ENCODE measurements at regions not wholly inside any gene's neighbourhood (a gene's known extent, or its start where the extent isn't known, plus 50 kb on each side); places are given as distances from the start of the nearest gene placed in this dataset.
"Not testable (repeated sequence)": the region's sequence is repeated elsewhere in the genome, so short reads cannot be mapped to it uniquely, and the experiment has no call there.

- DNase-seq (ENCODE audit: low spot score), result no peak
Measured at GRCh38 chr9:21598749-21599148, 116.6 kb upstream of the IFNE start.

GRCh38 chr9:21605489-21605931, 123.4 kb upstream of the IFNE start:
- DNase-seq (ENCODE audit: low spot score), result peak; percentile 69

- no peak for DNase-seq (ENCODE audit: low spot score)
Measured at GRCh38 chr9:21607576-21607975, 125.5 kb upstream of the IFNE start.

- DNase-seq (ENCODE audit: low spot score), result no peak
Measured at GRCh38 chr9:21608200-21608599, 126.1 kb upstream of the IFNE start.

- DNase-seq (ENCODE audit: low spot score), result no peak
Measured at GRCh38 chr9:21609506-21609905, 127.4 kb upstream of the IFNE start.

GRCh38 chr9:21611891-21612290, 129.8 kb upstream of the IFNE start:
- no peak for DNase-seq (ENCODE audit: low spot score)

GRCh38 chr9:21615018-21615417, 132.9 kb upstream of the IFNE start:
- no peak for DNase-seq (ENCODE audit: low spot score)

- DNase-seq (ENCODE audit: low spot score), result no peak
Measured at GRCh38 chr9:21615446-21615845, 133.3 kb upstream of the IFNE start.

- DNase-seq (ENCODE audit: low spot score), result peak; percentile 77
Measured at GRCh38 chr9:21616082-21616778, 134.1 kb upstream of the IFNE start.

GRCh38 chr9:21624675-21625644, 142.8 kb upstream of the IFNE start:
- DNase-seq (ENCODE audit: low spot score), result no peak

GRCh38 chr9:21626493-21626892, 144.4 kb upstream of the IFNE start:
- no peak for DNase-seq (ENCODE audit: low spot score)

GRCh38 chr9:21628954-21629353, 146.8 kb upstream of the IFNE start:
- not testable (repeated sequence) for DNase-seq (ENCODE audit: low spot score)

- no peak for DNase-seq (ENCODE audit: low spot score)
Measured at GRCh38 chr9:21634951-21635350, 152.8 kb upstream of the IFNE start.

- no peak for DNase-seq (ENCODE audit: low spot score)
Measured at GRCh38 chr9:21638104-21638503, 156.0 kb upstream of the IFNE start.

- DNase-seq (ENCODE audit: low spot score), result no peak
Measured at GRCh38 chr9:21653091-21653490, 149.3 kb upstream of the MTAP start.

- no peak for DNase-seq (ENCODE audit: low spot score)
Measured at GRCh38 chr9:21653589-21653988, 148.8 kb upstream of the MTAP start.

- peak; percentile 85 for DNase-seq (ENCODE audit: low spot score)
Measured at GRCh38 chr9:21656776-21657674, 145.4 kb upstream of the MTAP start.

GRCh38 chr9:21657966-21658667, 144.3 kb upstream of the MTAP start:
- DNase-seq (ENCODE audit: low spot score), result peak; percentile 22

GRCh38 chr9:21660976-21661375, 141.5 kb upstream of the MTAP start:
- peak; percentile 7 for DNase-seq (ENCODE audit: low spot score)

GRCh38 chr9:21661626-21662025, 140.8 kb upstream of the MTAP start:
- no peak for DNase-seq (ENCODE audit: low spot score)

GRCh38 chr9:21668516-21668915, 133.9 kb upstream of the MTAP start:
- no peak for DNase-seq (ENCODE audit: low spot score)

Data from AG08395 (cell line).